Natural killer cell treated with Interleukin-12 subunit alpha and Interleukin-12 subunit beta and Interleukin-15 and Interleukin-18, amount 100 ng/mL, for 72 hours (primary cell): ENCODE measurements at regions not wholly inside any gene's neighbourhood (a gene's known extent, or its start where the extent isn't known, plus 50 kb on each side); places are given as distances from the start of the nearest gene placed in this dataset.

ENCODE experiments used
- ATAC-seq, 2 donors: fragments of 150-1000 bp; cut with Tn5 transposase in 1 of 2; sonication (Bioruptor Pico), chemical (Tn5 transposase) in 1 of 2; 2 replicates each; pipeline ENCODE4 v1.10.0; 2021
- DNase-seq: peaks from one replicate; pipeline ENCODE4 v3.0.0; 2022; ENCODE audit warnings: low spot score
- H3K27ac Mint-ChIP-seq, 2 donors: 1 replicate in 1 of 2; 2 replicates in 1 of 2; pipeline ENCODE4 v1.8.0; 2022; ENCODE audit warnings: mixed read lengths in 2 of 2, mild to moderate bottlenecking in 1 of 2, moderate library complexity in 1 of 2
- H3K27me3 Mint-ChIP-seq, 2 donors: 1 replicate in 1 of 2; 2 replicates in 1 of 2; pipeline ENCODE4 v1.8.0; 2022; ENCODE audit warnings: mixed read lengths in 2 of 2
- H3K36me3 Mint-ChIP-seq: one replicate; pipeline ENCODE4 v1.8.0; 2022; ENCODE audit warnings: mixed read lengths
- H3K4me1 Mint-ChIP-seq, 2 donors: 1 replicate in 1 of 2; 2 replicates in 1 of 2; pipeline ENCODE4 v1.8.0; 2022; ENCODE audit warnings: low read depth in 2 of 2, mixed read lengths in 2 of 2, mild to moderate bottlenecking in 1 of 2
- H3K4me3 Mint-ChIP-seq: one replicate; pipeline ENCODE4 v1.8.0; 2022; ENCODE audit warnings: mixed read lengths
- H3K9me3 Mint-ChIP-seq: 2 replicates; pipeline ENCODE4 v1.8.0; 2022; ENCODE audit warnings: mixed read lengths

GRCh38 chr12:54700301-54700700 lies 52.1 kb upstream of the DCD start:
- ATAC-seq (no peak), DNase-seq (no peak)
- H3K4me3 Mint-ChIP-seq: no peak overlapping the region
- H3K27me3 Mint-ChIP-seq: peaks cover 25 to 31% of the 10 kb centered on the region in 2 donors
- H3K9me3 Mint-ChIP-seq: no peaks in the 10 kb centered on the region
- H3K27ac Mint-ChIP-seq: no peak overlapping the region
- H3K4me1 Mint-ChIP-seq: no peaks in the 10 kb centered on the region
- no peaks in the 10 kb centered on the region for H3K36me3 Mint-ChIP-seq
